NT2/D1 (cell line): ENCODE measurements at regions not wholly inside any gene's neighbourhood (a gene's known extent, or its start where the extent isn't known, plus 50 kb on each side); places are given as distances from the start of the nearest gene placed in this dataset.

Experiments used
- DNase-seq: peaks from one replicate; pipeline ENCODE4 v3.0.0-alpha.2; 2011; ENCODE audit warnings: low read depth, low spot score
- H3K27me3 ChIP-seq: 2 replicates; pipeline ENCODE4 v1.6.0; 2011; ENCODE audit warnings: mild to moderate bottlenecking; ENCODE audit not compliant: insufficient read length, insufficient read depth
- H3K36me3 ChIP-seq: 2 replicates; pipeline ENCODE4 v1.6.1; 2011; ENCODE audit warnings: mild to moderate bottlenecking, low read length, mixed read lengths; ENCODE audit not compliant: insufficient read depth, insufficient read length
- H3K4me1 ChIP-seq: 2 replicates; pipeline ENCODE4 v1.5.1; 2011; ENCODE audit not compliant: insufficient read depth, insufficient read length
- H3K4me3 ChIP-seq: 2 replicates; pipeline ENCODE4 v1.5.1; 2011; ENCODE audit warnings: low read depth; ENCODE audit not compliant: insufficient read length
- H3K9ac ChIP-seq: 2 replicates; pipeline ENCODE4 v1.6.0; 2011; ENCODE audit warnings: low read depth; ENCODE audit not compliant: insufficient read length
- H3K9me3 ChIP-seq: 2 replicates; pipeline ENCODE4 v1.5.1; 2011; ENCODE audit warnings: mild to moderate bottlenecking, low read length; ENCODE audit not compliant: insufficient read depth
- SUZ12 ChIP-seq: IDR thresholded peaks from 2 replicates; pipeline ENCODE4 v1.6.1; 2011; ENCODE audit not compliant: insufficient read length, insufficient read depth; ENCODE audit errors: extremely low read depth
- YY1 ChIP-seq: IDR thresholded peaks from 2 replicates; pipeline ENCODE4 v1.6.1; 2011; ENCODE audit not compliant: insufficient read length, insufficient read depth
- ZNF274 ChIP-seq: IDR thresholded peaks from 2 replicates; pipeline ENCODE4 v1.6.1; 2011; ENCODE audit warnings: mild to moderate bottlenecking, low read depth, low read length

DNA sequence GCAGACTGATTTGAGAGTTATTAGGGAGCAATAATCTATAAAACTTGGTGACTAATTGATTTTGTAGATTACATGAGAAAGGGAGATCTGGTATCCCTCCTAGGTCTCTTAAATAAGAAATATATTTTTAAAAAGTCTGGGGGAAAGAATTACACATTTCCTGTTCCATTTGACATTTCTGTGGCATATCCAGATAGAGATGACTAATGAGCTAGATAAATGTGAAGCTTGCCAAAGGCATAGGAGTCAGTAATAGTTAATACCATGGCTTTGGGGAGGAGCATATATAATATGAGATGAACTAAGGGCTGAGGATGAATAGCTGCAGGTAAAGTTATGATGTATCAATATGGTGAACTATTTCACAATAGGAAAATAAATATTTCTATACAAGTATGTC lies 663.7 kb downstream of the PTPRC start:
- Histone ChIP-seq H3K27me3 (no peaks in the 10 kb centered on the region), H3K9me3 (no peaks in the 10 kb centered on the region), H3K4me3 (no peak overlapping the region), H3K9ac (no peak overlapping the region), H3K36me3 (no peaks in the 10 kb centered on the region), H3K4me1 (no peaks in the 10 kb centered on the region)
- DNase-seq: no peak
- TF ChIP-seq YY1 (no peak), ZNF274 (no peak), SUZ12 (no peak)

- Histone ChIP-seq H3K27me3 (no peaks in the 10 kb centered on the region), H3K4me1 (no peaks in the 10 kb centered on the region), H3K36me3 (no peaks in the 10 kb centered on the region), H3K9ac (no peak overlapping the region), H3K4me3 (no peak overlapping the region), H3K9me3 (no peaks in the 10 kb centered on the region)
- DNase-seq: no peak
- TF ChIP-seq ZNF274 (no peak), YY1 (no peak), SUZ12 (no peak)
Observed at GRCh38 chr1:199303035-199303434, 664.2 kb downstream of the PTPRC start.

DNA sequence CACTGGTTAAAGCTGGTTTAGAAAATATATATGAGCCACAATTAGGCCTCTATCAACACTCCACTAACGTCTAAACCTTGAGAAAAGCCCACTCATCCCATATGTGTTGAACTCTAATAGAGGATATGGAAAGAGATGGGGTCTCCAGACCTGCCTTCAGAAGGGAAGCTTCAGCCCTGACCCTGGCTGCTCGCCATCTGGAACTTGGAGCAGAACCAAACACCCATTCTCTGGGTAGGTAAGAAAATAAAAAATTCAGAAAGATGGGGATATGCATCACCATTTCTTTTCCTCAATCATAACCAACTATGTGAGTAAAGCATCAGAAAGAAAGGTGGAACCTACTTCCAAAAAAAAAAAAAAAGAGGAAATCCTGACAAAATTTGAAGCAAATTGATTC lies 666.2 kb downstream of the PTPRC start:
- DNase-seq: no peak
- Histone ChIP-seq H3K36me3 (no peaks in the 10 kb centered on the region), H3K9me3 (no peaks in the 10 kb centered on the region), H3K4me1 (no peaks in the 10 kb centered on the region), H3K9ac (no peak overlapping the region), H3K27me3 (no peaks in the 10 kb centered on the region), H3K4me3 (no peak overlapping the region)
- TF ChIP-seq ZNF274 (no peak), YY1 (no peak), SUZ12 (no peak)

GRCh38 chr1:199307496-199308264 lies 668.8 kb downstream of the PTPRC start:
- no peak overlapping the region for H3K9ac ChIP-seq
- H3K9me3 ChIP-seq: no peaks in the 10 kb centered on the region
- no peaks in the 10 kb centered on the region for H3K27me3 ChIP-seq
- TF ChIP-seq SUZ12: no peak
- no peaks in the 10 kb centered on the region for H3K4me1 ChIP-seq
- no peaks in the 10 kb centered on the region for H3K36me3 ChIP-seq
- no peak overlapping the region for H3K4me3 ChIP-seq
- no peak for DNase-seq

DNA sequence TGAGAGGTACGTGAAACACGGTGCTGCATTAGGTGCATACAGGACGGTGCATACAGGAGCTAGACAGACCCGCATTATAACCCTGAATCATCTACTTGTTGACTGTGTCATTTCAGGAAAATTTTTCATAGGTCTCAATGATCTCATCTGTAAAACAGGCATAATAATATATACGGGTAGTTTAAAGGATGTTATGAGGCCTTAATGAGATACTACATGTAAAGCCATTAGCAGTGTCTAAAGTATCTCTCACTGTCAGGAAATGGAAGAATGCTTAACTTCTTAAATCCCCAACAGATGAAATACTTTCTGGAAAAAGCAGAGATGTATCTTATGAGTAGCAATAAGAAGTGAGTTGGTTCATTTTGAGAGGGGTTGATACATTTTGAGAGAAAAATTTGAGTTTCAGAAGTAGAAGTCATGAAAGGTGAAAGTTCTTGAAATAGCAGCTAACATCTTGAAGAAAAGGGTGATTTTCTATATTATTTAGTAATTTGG lies 669.6 kb downstream of the PTPRC start:
- DNase-seq: no peak
- no peak for TF ChIP-seq YY1
- no peak for TF ChIP-seq ZNF274
- TF ChIP-seq SUZ12: no peak
- H3K9me3 ChIP-seq: no peaks in the 10 kb centered on the region
- H3K4me1 ChIP-seq: no peaks in the 10 kb centered on the region
- no peak overlapping the region for H3K9ac ChIP-seq
- H3K4me3 ChIP-seq: no peak overlapping the region
- H3K36me3 ChIP-seq: no peaks in the 10 kb centered on the region
- H3K27me3 ChIP-seq: no peaks in the 10 kb centered on the region

GRCh38 chr1:199310708-199311107 lies 671.9 kb downstream of the PTPRC start:
- TF ChIP-seq YY1: no peak
- TF ChIP-seq ZNF274: no peak
- no peak for TF ChIP-seq SUZ12
- peak; percentile 59 for DNase-seq
- no peak overlapping the region for H3K4me3 ChIP-seq
- H3K27me3 ChIP-seq: no peaks in the 10 kb centered on the region
- no peaks in the 10 kb centered on the region for H3K9me3 ChIP-seq
- no peak overlapping the region for H3K9ac ChIP-seq
- H3K4me1 ChIP-seq: no peaks in the 10 kb centered on the region
- H3K36me3 ChIP-seq: no peaks in the 10 kb centered on the region

DNA sequence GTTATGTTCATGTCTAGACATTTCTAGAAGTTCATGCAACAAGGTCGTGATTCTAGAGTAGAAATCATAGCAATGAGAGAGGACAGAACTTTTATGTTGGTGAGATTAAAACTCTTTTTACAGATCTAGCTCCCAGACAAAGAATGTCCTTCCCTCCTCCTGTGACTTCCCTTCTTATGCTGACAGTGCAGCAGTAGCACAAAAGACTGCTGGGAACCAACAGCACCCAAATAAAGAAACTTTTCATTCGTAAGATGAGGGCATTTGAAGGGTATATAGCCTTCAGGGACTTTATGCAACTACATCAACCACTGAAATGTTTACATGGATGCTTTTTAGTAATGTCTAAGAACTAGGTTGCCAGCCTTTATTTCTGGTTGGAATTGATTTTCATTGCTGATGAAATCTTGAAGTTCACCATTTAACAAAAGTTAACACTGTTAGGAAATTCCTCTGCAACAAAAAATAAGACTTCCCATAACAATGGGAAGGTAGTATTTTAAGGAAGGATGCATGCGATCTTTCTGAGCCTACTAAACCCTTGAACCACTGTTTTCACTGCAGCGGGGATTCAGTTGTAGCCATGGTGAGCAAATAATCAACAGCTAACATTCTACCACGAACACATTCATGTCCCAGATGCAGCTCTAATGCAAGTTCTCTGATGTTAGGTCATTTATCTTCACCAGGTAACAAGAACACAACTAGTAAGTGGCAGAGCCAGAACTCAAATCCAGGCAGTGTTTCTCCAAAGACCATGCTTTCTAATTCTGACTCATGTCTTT lies 672.8 kb downstream of the PTPRC start:
- Histone ChIP-seq H3K36me3 (no peaks in the 10 kb centered on the region), H3K4me3 (no peak overlapping the region), H3K27me3 (no peaks in the 10 kb centered on the region), H3K4me1 (no peaks in the 10 kb centered on the region), H3K9me3 (no peaks in the 10 kb centered on the region), H3K9ac (no peak overlapping the region)
- TF ChIP-seq SUZ12 (no peak), YY1 (no peak), ZNF274 (no peak)
- DNase-seq: peak; percentile 68
